Colonic mucosa (tissue), 4 donors: ENCODE measurements at regions not wholly inside any gene's neighbourhood (a gene's known extent, or its start where the extent isn't known, plus 50 kb on each side); places are given as distances from the start of the nearest gene placed in this dataset.
"Not testable (repeated sequence)": the region's sequence is repeated elsewhere in the genome, so short reads cannot be mapped to it uniquely, and the experiment has no call there.

Source experiments
- DNase-seq: peaks from one replicate; pipeline ENCODE4 v3.0.0-alpha.2; 2020
- H3K27ac ChIP-seq: fragments of 200-600 bp; one replicate; pipeline ENCODE4 v1.8.0; 2021
- H3K27me3 ChIP-seq: fragments of 200-600 bp; one replicate; pipeline ENCODE4 v1.8.0; 2021
- H3K36me3 ChIP-seq: fragments of 200-600 bp; one replicate; pipeline ENCODE4 v1.8.0; 2021
- H3K4me1 ChIP-seq: fragments of 200-600 bp; one replicate; pipeline ENCODE4 v1.8.0; 2021; ENCODE audit warnings: mild to moderate bottlenecking
- H3K4me3 ChIP-seq: fragments of 200-600 bp; one replicate; pipeline ENCODE4 v1.8.0; 2021
- H3K9ac ChIP-seq, 2 donors: one replicate each; pipeline ENCODE4 v1.7.0; 2013; ENCODE audit warnings: control low read depth in 2 of 2, low read depth in 2 of 2, low read length in 2 of 2
- H3K9me3 ChIP-seq: fragments of 200-600 bp; one replicate; pipeline ENCODE4 v1.8.0; 2021
- intact Hi-C: fragments of 100-400 bp; cut with DNase I; formaldehyde crosslinking; loops from one replicate; pipeline ENCODE4 v1.14.1; 2022
- donor health status: healthy.
- donor health status: DM: no; HTN: no; CAD: no.
- donor health status: DM: no; HTN: no; CAD: no.

GRCh38 chr7:73244782-73245311, 63.8 kb downstream of the NSUN5 start:
- H3K4me3 ChIP-seq, H3K36me3 ChIP-seq, H3K9ac ChIP-seq, H3K4me1 ChIP-seq, H3K27me3 ChIP-seq, DNase-seq, intact Hi-C loops, H3K27ac ChIP-seq, H3K9me3 ChIP-seq: not testable (repeated sequence)

GRCh38 chr7:73234994-73235717, 73.5 kb downstream of the NSUN5 start:
- H3K4me1 ChIP-seq, intact Hi-C loops, H3K9me3 ChIP-seq, H3K9ac ChIP-seq, H3K36me3 ChIP-seq, H3K27me3 ChIP-seq, H3K27ac ChIP-seq: not testable (repeated sequence)
- DNase-seq = peak; percentile 97
- peak overlapping the region; percentile 17 for H3K4me3 ChIP-seq

- H3K9me3 ChIP-seq, DNase-seq, H3K4me1 ChIP-seq, H3K9ac ChIP-seq, H3K27me3 ChIP-seq, H3K4me3 ChIP-seq, intact Hi-C loops, H3K36me3 ChIP-seq, H3K27ac ChIP-seq: not testable (repeated sequence)
Measured at GRCh38 chr7:73225745-73226144, 82.9 kb downstream of the NSUN5 start.

DNA sequence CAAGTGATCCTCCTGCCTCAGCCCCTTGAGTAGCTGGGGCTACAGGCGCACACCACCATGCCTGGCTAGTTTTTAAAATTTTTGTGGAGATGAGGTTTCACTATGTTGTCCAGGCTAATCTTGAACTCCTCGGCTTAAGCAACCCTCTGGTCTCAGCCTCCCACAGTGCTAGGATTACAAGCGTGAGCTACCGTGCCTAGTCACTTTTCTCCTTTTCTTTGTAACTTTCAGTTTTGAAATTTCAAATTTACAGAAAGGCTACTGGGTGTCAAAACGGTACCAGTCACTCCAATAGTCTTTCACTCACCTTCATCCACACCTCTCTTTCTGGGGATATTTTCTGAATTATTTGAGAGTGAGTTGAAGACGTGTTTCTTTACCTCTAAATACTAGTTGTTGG, 86.9 kb downstream of the NSUN5 start:
- H3K27ac ChIP-seq, intact Hi-C loops: not testable (repeated sequence)

GRCh38 chr7:73220766-73221370, 87.8 kb downstream of the NSUN5 start:
- DNase-seq, H3K9ac ChIP-seq, H3K27ac ChIP-seq, H3K4me1 ChIP-seq, H3K4me3 ChIP-seq, H3K9me3 ChIP-seq, intact Hi-C loops, H3K27me3 ChIP-seq, H3K36me3 ChIP-seq: not testable (repeated sequence)

More for the DNA sequence above, 86.9 kb downstream of the NSUN5 start:
- not testable (repeated sequence) for H3K4me3 ChIP-seq, H3K9ac ChIP-seq, DNase-seq, H3K27me3 ChIP-seq, H3K36me3 ChIP-seq, H3K4me1 ChIP-seq, H3K9me3 ChIP-seq

GRCh38 chr7:73220357-73220756, 88.3 kb downstream of the NSUN5 start:
- intact Hi-C loops, H3K4me3 ChIP-seq, H3K9ac ChIP-seq, H3K36me3 ChIP-seq, H3K9me3 ChIP-seq, DNase-seq, H3K4me1 ChIP-seq, H3K27ac ChIP-seq, H3K27me3 ChIP-seq: not testable (repeated sequence)

- H3K9me3 ChIP-seq, DNase-seq, intact Hi-C loops, H3K36me3 ChIP-seq, H3K9ac ChIP-seq, H3K27me3 ChIP-seq, H3K4me1 ChIP-seq, H3K27ac ChIP-seq, H3K4me3 ChIP-seq: not testable (repeated sequence)
Measured at GRCh38 chr7:73218802-73219201, 89.8 kb downstream of the NSUN5 start.

DNA sequence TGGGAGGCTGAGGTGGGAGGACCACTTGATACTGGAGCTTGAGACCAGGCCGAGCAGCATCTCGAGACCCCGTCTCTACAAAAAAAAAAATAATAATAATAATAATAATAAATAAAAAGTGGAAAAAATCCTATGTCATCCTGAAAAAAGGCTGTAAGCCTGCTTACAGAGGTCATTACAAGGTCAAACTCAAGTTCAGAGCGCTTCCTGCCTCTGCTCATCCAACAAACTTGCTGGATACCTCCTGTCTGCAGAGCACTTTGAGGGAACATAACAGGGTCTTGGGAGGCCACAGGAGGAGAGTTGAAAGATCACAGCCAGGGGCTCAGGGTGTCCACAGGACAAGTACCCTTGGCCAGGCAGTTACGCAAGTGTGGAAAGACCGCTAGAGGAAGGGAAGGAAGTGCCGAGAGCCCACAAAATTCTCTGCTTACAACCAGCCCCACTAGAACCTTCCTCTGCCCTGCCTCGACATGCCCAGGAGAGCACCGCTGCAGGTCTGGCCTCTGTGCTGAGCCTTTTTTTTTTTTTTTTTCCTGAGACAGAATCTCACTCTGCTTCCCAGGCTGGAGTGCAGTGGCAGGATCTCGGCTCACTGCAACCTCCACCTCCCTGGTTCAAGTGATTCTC, 92.5 kb downstream of the NSUN5 start:
- intact Hi-C loops, H3K36me3 ChIP-seq, H3K9ac ChIP-seq, H3K4me1 ChIP-seq, H3K4me3 ChIP-seq, H3K27ac ChIP-seq, H3K27me3 ChIP-seq, H3K9me3 ChIP-seq, DNase-seq: not testable (repeated sequence)

- H3K4me1 ChIP-seq, H3K36me3 ChIP-seq, H3K4me3 ChIP-seq, H3K27me3 ChIP-seq, intact Hi-C loops, H3K9ac ChIP-seq, H3K27ac ChIP-seq, H3K9me3 ChIP-seq, DNase-seq: not testable (repeated sequence)
Measured at GRCh38 chr7:73215232-73215631, 93.4 kb downstream of the NSUN5 start.

DNA sequence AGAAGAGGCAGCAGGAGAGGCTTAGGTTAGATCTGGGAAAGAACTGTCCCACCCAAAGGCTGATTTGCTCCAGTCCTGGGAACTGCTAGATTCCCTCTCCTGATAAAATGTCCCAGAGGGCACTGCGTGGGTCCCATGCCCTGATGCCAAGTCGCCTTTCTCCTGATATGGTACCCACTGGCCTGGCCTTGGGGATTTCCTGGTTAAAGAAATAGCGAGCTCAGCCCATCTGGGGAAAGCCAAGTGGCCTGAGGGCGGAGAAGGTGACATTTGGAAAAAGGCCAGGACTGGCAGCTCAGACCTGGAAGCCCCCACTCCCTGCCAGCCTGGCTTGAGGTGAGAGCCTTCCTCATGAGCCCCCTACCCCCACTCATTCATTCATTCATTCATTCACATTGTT, 94.2 kb downstream of the NSUN5 start:
- H3K4me1 ChIP-seq, H3K4me3 ChIP-seq, DNase-seq, H3K9ac ChIP-seq, H3K36me3 ChIP-seq, H3K27ac ChIP-seq, H3K9me3 ChIP-seq, H3K27me3 ChIP-seq, intact Hi-C loops: not testable (repeated sequence)

- H3K9ac ChIP-seq, DNase-seq, H3K4me3 ChIP-seq, H3K36me3 ChIP-seq, H3K27me3 ChIP-seq, H3K27ac ChIP-seq, H3K4me1 ChIP-seq, intact Hi-C loops, H3K9me3 ChIP-seq: not testable (repeated sequence)
Measured at GRCh38 chr7:73213076-73213475, 95.5 kb downstream of the NSUN5 start.

GRCh38 chr7:73205594-73205993, 103.0 kb downstream of the NSUN5 start:
- H3K27ac ChIP-seq, intact Hi-C loops, H3K4me1 ChIP-seq, H3K27me3 ChIP-seq, H3K4me3 ChIP-seq, DNase-seq, H3K36me3 ChIP-seq, H3K9me3 ChIP-seq, H3K9ac ChIP-seq: not testable (repeated sequence)

DNA sequence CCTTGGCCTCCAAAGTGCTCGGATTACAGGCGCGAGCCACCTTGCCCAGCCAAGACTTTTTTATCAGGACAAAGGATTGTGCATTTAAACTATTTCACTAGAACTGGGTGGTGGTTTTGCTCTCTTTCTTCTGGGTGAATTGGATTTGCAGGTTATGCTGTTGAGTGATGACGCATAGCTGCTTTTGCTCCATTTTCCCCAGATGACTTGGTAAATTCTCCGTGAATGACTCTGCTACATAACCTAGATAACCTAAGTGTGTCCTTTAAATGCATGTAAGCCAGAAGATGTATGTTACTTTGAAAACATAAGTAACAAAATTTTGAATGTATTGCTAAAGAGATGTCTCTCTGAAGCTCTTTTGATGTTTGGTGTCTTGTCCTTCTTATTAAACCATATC, 103.7 kb downstream of the NSUN5 start:
- H3K4me1 ChIP-seq, H3K9me3 ChIP-seq, intact Hi-C loops, H3K27me3 ChIP-seq, H3K27ac ChIP-seq, H3K9ac ChIP-seq, H3K4me3 ChIP-seq, DNase-seq, H3K36me3 ChIP-seq: not testable (repeated sequence)
